HFFc6 (cell line): ENCODE measurements at regions not wholly inside any gene's neighbourhood (a gene's known extent, or its start where the extent isn't known, plus 50 kb on each side); places are given as distances from the start of the nearest gene placed in this dataset.

ENCODE experiments used
- DNase-seq: peaks from one replicate; pipeline ENCODE4 v3.0.0-alpha.2; 2018
- H3K27ac Mint-ChIP-seq: 2 replicates; pipeline ENCODE4 v1.8.0; 2020; ENCODE audit warnings: mild to moderate bottlenecking, mixed read lengths
- H3K27me3 Mint-ChIP-seq: 2 replicates; pipeline ENCODE4 v1.8.0; 2021; ENCODE audit warnings: mild to moderate bottlenecking, moderate library complexity, mixed read lengths; ENCODE audit not compliant: insufficient read depth
- H3K36me3 Mint-ChIP-seq: 2 replicates; pipeline ENCODE4 v1.8.0; 2021; ENCODE audit warnings: low read depth, mixed read lengths
- H3K4me1 Mint-ChIP-seq: 2 replicates; pipeline ENCODE4 v1.8.0; 2020; ENCODE audit warnings: low read depth, mixed read lengths
- H3K4me3 Mint-ChIP-seq: 2 replicates; pipeline ENCODE4 v1.8.0; 2020; ENCODE audit warnings: mild to moderate bottlenecking, moderate library complexity, mixed read lengths
- H3K9me3 Mint-ChIP-seq: 2 replicates; pipeline ENCODE4 v1.8.0; 2020; ENCODE audit warnings: mild to moderate bottlenecking, mixed read lengths
- CTCF ChIP-seq: fragments of 200-600 bp; sonication (generic); IDR thresholded peaks from 2 replicates; pipeline ENCODE4 v1.5.0; 2021; ENCODE audit warnings: antibody characterized with exemption, mild to moderate bottlenecking

- Mint-ChIP-seq H3K4me3 (no peak overlapping the region), H3K36me3 (no peaks in the 10 kb centered on the region)
Observed at GRCh38 chr9:105879181-105879580, 184.8 kb downstream of the TMEM38B start.

GRCh38 chr9:105880517-105880916 is 186.2 kb downstream of the TMEM38B start:
- H3K27me3 Mint-ChIP-seq: no peaks in the 10 kb centered on the region; the same call in 1 of the 2 replicates
- H3K4me3 Mint-ChIP-seq: no peak overlapping the region
- no peak overlapping the region for H3K27ac Mint-ChIP-seq
- no peaks in the 10 kb centered on the region for H3K4me1 Mint-ChIP-seq
- no peaks in the 10 kb centered on the region for H3K36me3 Mint-ChIP-seq
- TF ChIP-seq CTCF: no peak
- DNase-seq: no peak
- H3K9me3 Mint-ChIP-seq: peaks cover 9% of the 10 kb centered on the region

More at GRCh38 chr9:105879181-105879580, 184.8 kb downstream of the TMEM38B start:
- Mint-ChIP-seq H3K27ac (no peak overlapping the region), H3K9me3 (peaks cover 13% of the 10 kb centered on the region), H3K4me1 (no peaks in the 10 kb centered on the region), H3K27me3 (no peaks in the 10 kb centered on the region; the same call in 1 of the 2 replicates)
- no peak for TF ChIP-seq CTCF
- DNase-seq: no peak

GRCh38 chr9:105881021-105881420 is 186.7 kb downstream of the TMEM38B start:
- H3K27ac Mint-ChIP-seq: no peak overlapping the region
- no peak for DNase-seq
- no peak for TF ChIP-seq CTCF
- peaks cover 14% of the 10 kb centered on the region for H3K9me3 Mint-ChIP-seq
- H3K27me3 Mint-ChIP-seq: no peaks in the 10 kb centered on the region; the same call in 1 of the 2 replicates
- no peaks in the 10 kb centered on the region for H3K36me3 Mint-ChIP-seq
- no peaks in the 10 kb centered on the region for H3K4me1 Mint-ChIP-seq
- no peak overlapping the region for H3K4me3 Mint-ChIP-seq

GRCh38 chr9:105881654-105882349 is 187.5 kb downstream of the TMEM38B start:
- H3K4me3 Mint-ChIP-seq: no peak overlapping the region
- peak; percentile 11 for DNase-seq
- H3K36me3 Mint-ChIP-seq: no peaks in the 10 kb centered on the region
- H3K9me3 Mint-ChIP-seq: peaks cover 22% of the 10 kb centered on the region
- H3K27me3 Mint-ChIP-seq: no peaks in the 10 kb centered on the region; the same call in 1 of the 2 replicates
- TF ChIP-seq CTCF: peak; percentile 85
- H3K27ac Mint-ChIP-seq: no peak overlapping the region
- no peaks in the 10 kb centered on the region for H3K4me1 Mint-ChIP-seq

GRCh38 chr9:105883847-105884246 is 189.5 kb downstream of the TMEM38B start:
- H3K36me3 Mint-ChIP-seq: no peaks in the 10 kb centered on the region
- TF ChIP-seq CTCF: no peak
- DNase-seq: no peak
- H3K9me3 Mint-ChIP-seq: peaks cover 25% of the 10 kb centered on the region
- no peak overlapping the region for H3K27ac Mint-ChIP-seq
- H3K27me3 Mint-ChIP-seq: no peaks in the 10 kb centered on the region
- no peak overlapping the region for H3K4me3 Mint-ChIP-seq
- H3K4me1 Mint-ChIP-seq: no peaks in the 10 kb centered on the region
